ENCODE measurements at regions not wholly inside any gene's neighbourhood (a gene's known extent, or its start where the extent isn't known, plus 50 kb on each side); places are given as distances from the start of the nearest gene placed in this dataset.

DNA sequence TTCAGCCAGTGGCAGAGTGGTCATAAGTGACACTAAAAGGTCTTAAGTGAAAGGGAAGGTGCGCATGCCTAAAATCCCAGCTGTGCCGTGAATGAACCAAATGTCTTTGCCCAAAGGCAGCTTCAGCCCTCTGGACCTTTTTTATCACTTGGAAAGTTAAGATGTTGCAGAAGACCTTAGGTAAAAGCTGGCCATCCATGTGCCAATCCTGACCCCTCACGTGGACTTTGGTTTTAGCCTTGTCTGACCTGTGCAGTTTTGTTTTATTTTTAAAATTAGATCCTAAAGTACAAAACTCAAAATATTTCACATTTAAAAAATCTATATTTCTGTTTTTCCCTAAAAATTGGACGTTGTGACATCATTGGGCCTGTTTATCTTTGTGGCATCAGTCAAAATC lies 429.5 kb downstream of the STK39 start:
- Histone ChIP-seq H3K9me3 (ENCODE audit: control insufficient read depth in 4 of 4, low read length in 3 of 4) (no peaks in the 10 kb centered on the region), H3K9ac (ENCODE audit: low read depth in 1 of 2, low read length in 2 of 2) (no peak overlapping the region), H3K4me3 (ENCODE audit: low read depth in 1 of 3, low read length in 3 of 3) (no peak overlapping the region), H3K27ac (ENCODE audit: low read depth in 1 of 2, low read length in 2 of 2) (no peak overlapping the region), H3K4me1 (ENCODE audit: control insufficient read depth in 4 of 4, insufficient read depth in 4 of 4, low read length in 3 of 4) (peaks cover 0 to 42% (median 21%) of the 10 kb centered on the region in 4 donors), H3K27me3 (ENCODE audit: control insufficient read depth in 4 of 4, insufficient read depth in 4 of 4, low read length in 3 of 4) (no peaks in the 10 kb centered on the region), H3K36me3 (ENCODE audit: control insufficient read depth in 4 of 4, insufficient read depth in 3 of 4, low read depth in 1 of 4, low read length in 3 of 4) (no peaks in the 10 kb centered on the region)
- 30% methylated on average over 4 of the region's 4 CpGs for WGBS
- no peak for DNase-seq (ENCODE audit: low spot score)
- TF ChIP-seq RAD21 (IDR thresholded peaks at IDR 0.05) (no peak), SP1 (IDR thresholded peaks at IDR 0.05) (no peak), HNF4A (conservative IDR thresholded peaks at IDR 0.05) (peak; percentile 41 to 71), RXRA (IDR thresholded peaks at IDR 0.05) (peak; percentile 24 to 50), EGR1 (IDR thresholded peaks at IDR 0.05; ENCODE audit: low read depth in 2 of 2) (no peak), HNF4G (IDR thresholded peaks at IDR 0.05) (peak; percentile 20), FOXA2 (IDR thresholded peaks at IDR 0.05) (no peak)
- TF ChIP-seq, protein P1, sequence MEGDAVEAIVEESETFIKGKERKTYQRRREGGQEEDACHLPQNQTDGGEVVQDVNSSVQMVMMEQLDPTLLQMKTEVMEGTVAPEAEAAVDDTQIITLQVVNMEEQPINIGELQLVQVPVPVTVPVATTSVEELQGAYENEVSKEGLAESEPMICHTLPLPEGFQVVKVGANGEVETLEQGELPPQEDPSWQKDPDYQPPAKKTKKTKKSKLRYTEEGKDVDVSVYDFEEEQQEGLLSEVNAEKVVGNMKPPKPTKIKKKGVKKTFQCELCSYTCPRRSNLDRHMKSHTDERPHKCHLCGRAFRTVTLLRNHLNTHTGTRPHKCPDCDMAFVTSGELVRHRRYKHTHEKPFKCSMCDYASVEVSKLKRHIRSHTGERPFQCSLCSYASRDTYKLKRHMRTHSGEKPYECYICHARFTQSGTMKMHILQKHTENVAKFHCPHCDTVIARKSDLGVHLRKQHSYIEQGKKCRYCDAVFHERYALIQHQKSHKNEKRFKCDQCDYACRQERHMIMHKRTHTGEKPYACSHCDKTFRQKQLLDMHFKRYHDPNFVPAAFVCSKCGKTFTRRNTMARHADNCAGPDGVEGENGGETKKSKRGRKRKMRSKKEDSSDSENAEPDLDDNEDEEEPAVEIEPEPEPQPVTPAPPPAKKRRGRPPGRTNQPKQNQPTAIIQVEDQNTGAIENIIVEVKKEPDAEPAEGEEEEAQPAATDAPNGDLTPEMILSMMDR (IDR thresholded peaks at IDR 0.05; ENCODE audit: low read depth, low read length, missing input control), result no peak
- TF ChIP-seq, protein P2, sequence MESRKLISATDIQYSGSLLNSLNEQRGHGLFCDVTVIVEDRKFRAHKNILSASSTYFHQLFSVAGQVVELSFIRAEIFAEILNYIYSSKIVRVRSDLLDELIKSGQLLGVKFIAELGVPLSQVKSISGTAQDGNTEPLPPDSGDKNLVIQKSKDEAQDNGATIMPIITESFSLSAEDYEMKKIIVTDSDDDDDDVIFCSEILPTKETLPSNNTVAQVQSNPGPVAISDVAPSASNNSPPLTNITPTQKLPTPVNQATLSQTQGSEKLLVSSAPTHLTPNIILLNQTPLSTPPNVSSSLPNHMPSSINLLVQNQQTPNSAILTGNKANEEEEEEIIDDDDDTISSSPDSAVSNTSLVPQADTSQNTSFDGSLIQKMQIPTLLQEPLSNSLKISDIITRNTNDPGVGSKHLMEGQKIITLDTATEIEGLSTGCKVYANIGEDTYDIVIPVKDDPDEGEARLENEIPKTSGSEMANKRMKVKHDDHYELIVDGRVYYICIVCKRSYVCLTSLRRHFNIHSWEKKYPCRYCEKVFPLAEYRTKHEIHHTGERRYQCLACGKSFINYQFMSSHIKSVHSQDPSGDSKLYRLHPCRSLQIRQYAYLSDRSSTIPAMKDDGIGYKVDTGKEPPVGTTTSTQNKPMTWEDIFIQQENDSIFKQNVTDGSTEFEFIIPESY (IDR thresholded peaks at IDR 0.05), result no peak
- TF ChIP-seq, protein P3, sequence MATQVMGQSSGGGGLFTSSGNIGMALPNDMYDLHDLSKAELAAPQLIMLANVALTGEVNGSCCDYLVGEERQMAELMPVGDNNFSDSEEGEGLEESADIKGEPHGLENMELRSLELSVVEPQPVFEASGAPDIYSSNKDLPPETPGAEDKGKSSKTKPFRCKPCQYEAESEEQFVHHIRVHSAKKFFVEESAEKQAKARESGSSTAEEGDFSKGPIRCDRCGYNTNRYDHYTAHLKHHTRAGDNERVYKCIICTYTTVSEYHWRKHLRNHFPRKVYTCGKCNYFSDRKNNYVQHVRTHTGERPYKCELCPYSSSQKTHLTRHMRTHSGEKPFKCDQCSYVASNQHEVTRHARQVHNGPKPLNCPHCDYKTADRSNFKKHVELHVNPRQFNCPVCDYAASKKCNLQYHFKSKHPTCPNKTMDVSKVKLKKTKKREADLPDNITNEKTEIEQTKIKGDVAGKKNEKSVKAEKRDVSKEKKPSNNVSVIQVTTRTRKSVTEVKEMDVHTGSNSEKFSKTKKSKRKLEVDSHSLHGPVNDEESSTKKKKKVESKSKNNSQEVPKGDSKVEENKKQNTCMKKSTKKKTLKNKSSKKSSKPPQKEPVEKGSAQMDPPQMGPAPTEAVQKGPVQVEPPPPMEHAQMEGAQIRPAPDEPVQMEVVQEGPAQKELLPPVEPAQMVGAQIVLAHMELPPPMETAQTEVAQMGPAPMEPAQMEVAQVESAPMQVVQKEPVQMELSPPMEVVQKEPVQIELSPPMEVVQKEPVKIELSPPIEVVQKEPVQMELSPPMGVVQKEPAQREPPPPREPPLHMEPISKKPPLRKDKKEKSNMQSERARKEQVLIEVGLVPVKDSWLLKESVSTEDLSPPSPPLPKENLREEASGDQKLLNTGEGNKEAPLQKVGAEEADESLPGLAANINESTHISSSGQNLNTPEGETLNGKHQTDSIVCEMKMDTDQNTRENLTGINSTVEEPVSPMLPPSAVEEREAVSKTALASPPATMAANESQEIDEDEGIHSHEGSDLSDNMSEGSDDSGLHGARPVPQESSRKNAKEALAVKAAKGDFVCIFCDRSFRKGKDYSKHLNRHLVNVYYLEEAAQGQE (IDR thresholded peaks at IDR 0.05), result no peak

DNA sequence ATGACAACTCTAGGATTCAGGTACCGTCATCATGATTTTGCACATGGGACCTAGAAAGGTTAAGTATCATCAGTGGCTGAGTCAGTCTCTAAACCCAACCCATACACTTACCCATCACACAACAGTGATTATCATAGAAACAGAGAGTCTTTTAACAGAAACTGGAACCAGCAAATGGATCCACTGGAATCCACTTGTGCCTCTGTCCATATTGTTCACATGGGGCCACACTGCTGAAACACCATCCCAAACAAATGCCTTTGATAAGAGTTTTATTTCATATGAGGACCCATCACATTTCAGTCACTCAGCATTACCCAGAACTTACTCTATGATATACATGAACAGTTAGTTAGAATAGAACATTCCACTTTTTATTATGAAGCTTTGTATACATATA lies 430.0 kb downstream of the STK39 start:
- DNase-seq (ENCODE audit: low spot score), result no peak
- WGBS, result 52% methylated on average over 1 of the region's 1 CpG
- H3K27ac ChIP-seq (ENCODE audit: low read depth in 1 of 2, low read length in 2 of 2), result no peak overlapping the region
- H3K4me3 ChIP-seq (ENCODE audit: low read depth in 1 of 3, low read length in 3 of 3), result no peak overlapping the region
- H3K36me3 ChIP-seq (ENCODE audit: control insufficient read depth in 4 of 4, insufficient read depth in 3 of 4, low read depth in 1 of 4, low read length in 3 of 4), result no peaks in the 10 kb centered on the region
- H3K27me3 ChIP-seq (ENCODE audit: control insufficient read depth in 4 of 4, insufficient read depth in 4 of 4, low read length in 3 of 4), result no peaks in the 10 kb centered on the region
- no peak overlapping the region for H3K9ac ChIP-seq (ENCODE audit: low read depth in 1 of 2, low read length in 2 of 2)
- peaks cover 0 to 42% (median 21%) of the 10 kb centered on the region in 4 donors for H3K4me1 ChIP-seq (ENCODE audit: control insufficient read depth in 4 of 4, insufficient read depth in 4 of 4, low read length in 3 of 4)
- no peaks in the 10 kb centered on the region for H3K9me3 ChIP-seq (ENCODE audit: control insufficient read depth in 4 of 4, low read length in 3 of 4)
- no peak for TF ChIP-seq GABPA (IDR thresholded peaks at IDR 0.05 in 1 of 2, conservative IDR thresholded peaks at IDR 0.05 in 1 of 2)
- TF ChIP-seq RAD21 (IDR thresholded peaks at IDR 0.05), result no peak
- no peak for TF ChIP-seq NR2F2 (IDR thresholded peaks at IDR 0.05)
- no peak for TF ChIP-seq RXRA (IDR thresholded peaks at IDR 0.05)
- TF ChIP-seq, protein P4, sequence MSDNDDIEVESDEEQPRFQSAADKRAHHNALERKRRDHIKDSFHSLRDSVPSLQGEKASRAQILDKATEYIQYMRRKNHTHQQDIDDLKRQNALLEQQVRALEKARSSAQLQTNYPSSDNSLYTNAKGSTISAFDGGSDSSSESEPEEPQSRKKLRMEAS (IDR thresholded peaks at IDR 0.05), result no peak
- TF ChIP-seq JUND (IDR thresholded peaks at IDR 0.05), result no peak
- no peak for TF ChIP-seq HNF4A (conservative IDR thresholded peaks at IDR 0.05)
- TF ChIP-seq, protein P1 (IDR thresholded peaks at IDR 0.05; ENCODE audit: low read depth, low read length, missing input control), result no peak
- no peak for TF ChIP-seq FOXA2 (IDR thresholded peaks at IDR 0.05)
- no peak for TF ChIP-seq HNF4G (IDR thresholded peaks at IDR 0.05)
- TF ChIP-seq, protein P2 (IDR thresholded peaks at IDR 0.05), result no peak
- TF ChIP-seq, protein P5, sequence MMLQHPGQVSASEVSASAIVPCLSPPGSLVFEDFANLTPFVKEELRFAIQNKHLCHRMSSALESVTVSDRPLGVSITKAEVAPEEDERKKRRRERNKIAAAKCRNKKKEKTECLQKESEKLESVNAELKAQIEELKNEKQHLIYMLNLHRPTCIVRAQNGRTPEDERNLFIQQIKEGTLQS (IDR thresholded peaks at IDR 0.05), result no peak
